Thymus (tissue), 11 donors: ENCODE measurements at regions not wholly inside any gene's neighbourhood (a gene's known extent, or its start where the extent isn't known, plus 50 kb on each side); places are given as distances from the start of the nearest gene placed in this dataset.

Experiments used
- DNase-seq, 9 donors: peaks; one replicate each; pipeline ENCODE4 v3.0.0-alpha.2; 2013; ENCODE audit warnings: low spot score in 9 of 9, low read depth in 6 of 9, missing footprints in 1 of 9
- H3K27ac ChIP-seq, 2 donors: one replicate each; pipeline ENCODE4 v1.5.1; 2013; ENCODE audit warnings: control low read depth in 1 of 2, low read depth in 1 of 2, low read length in 1 of 2, mild to moderate bottlenecking in 1 of 2, moderate library complexity in 1 of 2
- H3K27me3 ChIP-seq, 2 donors: one replicate each; pipeline ENCODE4 v1.5.1; 2013; ENCODE audit warnings: low read length in 1 of 2; ENCODE audit not compliant: control insufficient read depth in 2 of 2, insufficient read depth in 1 of 2
- H3K36me3 ChIP-seq, 2 donors: one replicate each; pipeline ENCODE4 v1.5.1; 2013; ENCODE audit warnings: low read length in 1 of 2, mild to moderate bottlenecking in 1 of 2, moderate library complexity in 1 of 2; ENCODE audit not compliant: control insufficient read depth in 2 of 2, insufficient read depth in 2 of 2
- H3K4me1 ChIP-seq, 2 donors: one replicate each; pipeline ENCODE4 v1.5.1; 2013; ENCODE audit warnings: low read length in 2 of 2; ENCODE audit not compliant: control insufficient read depth in 2 of 2, insufficient read depth in 2 of 2
- H3K4me3 ChIP-seq, 2 donors: one replicate each; pipeline ENCODE4 v1.5.1; 2013; ENCODE audit warnings: low read length in 2 of 2, control low read depth in 1 of 2, mild to moderate bottlenecking in 1 of 2
- H3K9me3 ChIP-seq, 2 donors: one replicate each; pipeline ENCODE4 v1.5.1; 2013; ENCODE audit warnings: low read length in 1 of 2, mild to moderate bottlenecking in 1 of 2; ENCODE audit not compliant: control insufficient read depth in 2 of 2, insufficient read depth in 1 of 2
- WGBS: extraction: QIAGEN DNeasy Blood & Tissue Kit; methylation state at CpG from one replicate; pipeline ENCODE4 v1.1.7; 2013; 5-methylcytosine and 5-hydroxymethylcytosine counted together
- donor health status: healthy.

- Histone ChIP-seq H3K27ac (no peak overlapping the region), H3K27me3 (no peaks in the 10 kb centered on the region), H3K4me3 (no peak overlapping the region), H3K4me1 (no peaks in the 10 kb centered on the region), H3K9me3 (peaks cover 0 to 6% of the 10 kb centered on the region in 2 donors), H3K36me3 (no peaks in the 10 kb centered on the region)
- no peak for DNase-seq
- WGBS, result 89% methylated on average over 10 of the region's 10 CpGs
Observed at GRCh38 chr16:62644030-62644812, 608.0 kb upstream of the CDH8 start.

- no peak overlapping the region for H3K4me3 ChIP-seq
- H3K27ac ChIP-seq, result no peak overlapping the region
- WGBS, result 46% methylated on average over 2 of the region's 2 CpGs
- no peaks in the 10 kb centered on the region for H3K4me1 ChIP-seq
- no peak for DNase-seq
- H3K36me3 ChIP-seq, result no peaks in the 10 kb centered on the region
- peaks cover 0 to 6% of the 10 kb centered on the region in 2 donors for H3K9me3 ChIP-seq
- no peaks in the 10 kb centered on the region for H3K27me3 ChIP-seq
Observed at GRCh38 chr16:62642677-62643076, 606.4 kb upstream of the CDH8 start.

GRCh38 chr16:62639890-62640289, 603.7 kb upstream of the CDH8 start:
- Histone ChIP-seq H3K27ac (no peak overlapping the region), H3K4me1 (no peaks in the 10 kb centered on the region), H3K4me3 (no peak overlapping the region), H3K9me3 (peaks cover 0 to 6% of the 10 kb centered on the region in 2 donors), H3K27me3 (no peaks in the 10 kb centered on the region), H3K36me3 (no peaks in the 10 kb centered on the region)
- DNase-seq, result no peak

- 58% methylated on average over 5 of the region's 5 CpGs for WGBS
- no peak for DNase-seq
Observed at GRCh38 chr16:62638964-62639870, 603.0 kb upstream of the CDH8 start.

GRCh38 chr16:62638324-62638911, 602.2 kb upstream of the CDH8 start:
- Histone ChIP-seq H3K4me3 (no peak overlapping the region), H3K27ac (no peak overlapping the region), H3K36me3 (no peaks in the 10 kb centered on the region), H3K27me3 (no peaks in the 10 kb centered on the region), H3K9me3 (no peaks in the 10 kb centered on the region), H3K4me1 (no peaks in the 10 kb centered on the region)
- 41% methylated on average over 4 of the region's 4 CpGs for WGBS
- no peak for DNase-seq

More at GRCh38 chr16:62638964-62639870, 603.0 kb upstream of the CDH8 start:
- H3K27ac ChIP-seq, result no peak overlapping the region
- no peaks in the 10 kb centered on the region for H3K27me3 ChIP-seq
- H3K4me3 ChIP-seq, result no peak overlapping the region
- no peaks in the 10 kb centered on the region for H3K36me3 ChIP-seq
- no peaks in the 10 kb centered on the region for H3K4me1 ChIP-seq
- H3K9me3 ChIP-seq, result peaks cover 0 to 1% of the 10 kb centered on the region in 2 donors

GRCh38 chr16:62625326-62625725, 589.1 kb upstream of the CDH8 start:
- 21% methylated on average over 2 of the region's 2 CpGs for WGBS
- H3K27me3 ChIP-seq, result no peaks in the 10 kb centered on the region
- no peaks in the 10 kb centered on the region for H3K36me3 ChIP-seq
- no peak overlapping the region for H3K4me3 ChIP-seq
- DNase-seq, result no peak
- no peaks in the 10 kb centered on the region for H3K4me1 ChIP-seq
- H3K27ac ChIP-seq, result no peak overlapping the region
- no peaks in the 10 kb centered on the region for H3K9me3 ChIP-seq

- no peaks in the 10 kb centered on the region for H3K27me3 ChIP-seq
- H3K4me1 ChIP-seq, result no peaks in the 10 kb centered on the region
- DNase-seq, result no peak
- no peak overlapping the region for H3K27ac ChIP-seq
- no peaks in the 10 kb centered on the region for H3K36me3 ChIP-seq
- no peak overlapping the region for H3K4me3 ChIP-seq
- H3K9me3 ChIP-seq, result peaks cover 0 to 3% of the 10 kb centered on the region in 2 donors
Observed at GRCh38 chr16:62620275-62620674, 584.0 kb upstream of the CDH8 start.

- H3K4me1 ChIP-seq, result no peaks in the 10 kb centered on the region
- DNase-seq, result no peak
- H3K36me3 ChIP-seq, result no peaks in the 10 kb centered on the region
- no peaks in the 10 kb centered on the region for H3K27me3 ChIP-seq
- no peak overlapping the region for H3K27ac ChIP-seq
- WGBS, result 64% methylated on average over 2 of the region's 2 CpGs
- H3K9me3 ChIP-seq, result peaks cover 0 to 3% of the 10 kb centered on the region in 2 donors
- H3K4me3 ChIP-seq, result no peak overlapping the region
Observed at GRCh38 chr16:62615526-62615925, 579.3 kb upstream of the CDH8 start.

GRCh38 chr16:62610291-62610690, 574.1 kb upstream of the CDH8 start:
- WGBS, result 41% methylated on average over 7 of the region's 7 CpGs
- no peaks in the 10 kb centered on the region for H3K9me3 ChIP-seq
- no peaks in the 10 kb centered on the region for H3K27me3 ChIP-seq
- DNase-seq, result no peak
- no peaks in the 10 kb centered on the region for H3K4me1 ChIP-seq
- no peaks in the 10 kb centered on the region for H3K36me3 ChIP-seq
- H3K27ac ChIP-seq, result no peak overlapping the region
- no peak overlapping the region for H3K4me3 ChIP-seq
